ENCODE measurements at regions not wholly inside any gene's neighbourhood (a gene's known extent, or its start where the extent isn't known, plus 50 kb on each side); places are given as distances from the start of the nearest gene placed in this dataset.
"Not testable (repeated sequence)": the region's sequence is repeated elsewhere in the genome, so short reads cannot be mapped to it uniquely, and the experiment has no call there.

GRCh38 chr4:28278676-28279075 lies 1418.0 kb downstream of the STIM2 start:
- no peak for DNase-seq (ENCODE audit: low read depth, low spot score)

- DNase-seq (ENCODE audit: low read depth, low spot score) = no peak
Observed at GRCh38 chr4:28279249-28279648, 1418.6 kb downstream of the STIM2 start.

GRCh38 chr4:28286266-28286665 lies 1425.6 kb downstream of the STIM2 start:
- DNase-seq (ENCODE audit: low read depth, low spot score) = not testable (repeated sequence)

GRCh38 chr4:28287831-28288233 lies 1427.2 kb downstream of the STIM2 start:
- DNase-seq (ENCODE audit: low read depth, low spot score) = no peak

GRCh38 chr4:28296239-28296638 lies 1435.6 kb downstream of the STIM2 start:
- no peak for DNase-seq (ENCODE audit: low read depth, low spot score)

GRCh38 chr4:28310926-28311325 lies 1450.3 kb downstream of the STIM2 start:
- no peak for DNase-seq (ENCODE audit: low read depth, low spot score)

GRCh38 chr4:28312497-28312896 lies 1451.9 kb downstream of the STIM2 start:
- DNase-seq (ENCODE audit: low read depth, low spot score) = not testable (repeated sequence)

GRCh38 chr4:28313729-28314713 lies 1453.4 kb downstream of the STIM2 start:
- DNase-seq (ENCODE audit: low read depth, low spot score) = no peak

- DNase-seq (ENCODE audit: low read depth, low spot score) = no peak
Observed at GRCh38 chr4:28317221-28317620, 1456.6 kb downstream of the STIM2 start.

GRCh38 chr4:28334249-28334648 lies 1473.6 kb downstream of the STIM2 start:
- DNase-seq (ENCODE audit: low read depth, low spot score) = no peak

GRCh38 chr4:28341784-28342183 lies 1481.1 kb downstream of the STIM2 start:
- no peak for DNase-seq (ENCODE audit: low read depth, low spot score)

- no peak for DNase-seq (ENCODE audit: low read depth, low spot score)
Observed at GRCh38 chr4:28350485-28350884, 1489.8 kb downstream of the STIM2 start.

- DNase-seq (ENCODE audit: low read depth, low spot score) = no peak
Observed at GRCh38 chr4:28351102-28351501, 1490.5 kb downstream of the STIM2 start.

- DNase-seq (ENCODE audit: low read depth, low spot score) = no peak
Observed at GRCh38 chr4:28351826-28352225, 1491.2 kb downstream of the STIM2 start.

- no peak for DNase-seq (ENCODE audit: low read depth, low spot score)
Observed at GRCh38 chr4:28354880-28355656, 1494.4 kb downstream of the STIM2 start.

- DNase-seq (ENCODE audit: low read depth, low spot score) = peak; percentile 19
Observed at GRCh38 chr4:28357990-28358389, 1497.3 kb downstream of the STIM2 start.

GRCh38 chr4:28358606-28359005 lies 1498.0 kb downstream of the STIM2 start:
- no peak for DNase-seq (ENCODE audit: low read depth, low spot score)

GRCh38 chr4:28360681-28361080 lies 1500.0 kb downstream of the STIM2 start:
- DNase-seq (ENCODE audit: low read depth, low spot score) = no peak

- DNase-seq (ENCODE audit: low read depth, low spot score) = no peak
Observed at GRCh38 chr4:28362169-28362568, 1501.5 kb downstream of the STIM2 start.

GRCh38 chr4:28369499-28369898 lies 1508.9 kb downstream of the STIM2 start:
- no peak for DNase-seq (ENCODE audit: low read depth, low spot score)

- DNase-seq (ENCODE audit: low read depth, low spot score) = no peak
Observed at GRCh38 chr4:28373191-28373590, 1512.5 kb downstream of the STIM2 start.

GRCh38 chr4:28373601-28374000 lies 1513.0 kb downstream of the STIM2 start:
- DNase-seq (ENCODE audit: low read depth, low spot score) = no peak
